ENCODE measurements at regions not wholly inside any gene's neighbourhood (a gene's known extent, or its start where the extent isn't known, plus 50 kb on each side); places are given as distances from the start of the nearest gene placed in this dataset.
A peak's percentile ranks its signal among the peaks of the same experiment; 100 is the strongest.

- Histone ChIP-seq H3K4me1 (ENCODE audit: control insufficient read depth in 5 of 5, insufficient read depth in 5 of 5, low read length in 5 of 5) (peaks cover 0 to 2% (median 0%) of the 10 kb centered on the region in 5 donors), H3K27me3 (ENCODE audit: control insufficient read depth in 3 of 3, insufficient read depth in 3 of 3, low read length in 2 of 3) (no peaks in the 10 kb centered on the region), H3K27ac (ENCODE audit: low read depth in 1 of 2, low read length in 1 of 2) (peak overlapping the region in 1 of 2 donors; percentile 66), H3K4me3 (no peak overlapping the region), H3K9me3 (ENCODE audit: control insufficient read depth in 4 of 4, insufficient read depth in 3 of 4, low read length in 3 of 4) (peaks cover 0 to 8% (median 3%) of the 10 kb centered on the region in 4 donors), H3K36me3 (ENCODE audit: control insufficient read depth in 4 of 4, insufficient read depth in 4 of 4, low read length in 4 of 4) (no peaks in the 10 kb centered on the region), H3K9ac (ENCODE audit: insufficient read depth in 1 of 2, low read length in 2 of 2) (no peak overlapping the region)
- DNase-seq (peak in 1 of 3 donors; percentile 16), ATAC-seq (ENCODE audit: insufficient read depth, low FRiP score) (peak; percentile 72)
- no peak for TF ChIP-seq CTCF (IDR thresholded peaks at IDR 0.05; ENCODE audit: control extremely low read depth, extremely low read depth)
- WGBS, 2 donors: 52 to 69% methylated on average over 15 of the region's 15 CpGs
Observed at GRCh38 chr5:180441564-180442051, 52.6 kb upstream of the CNOT6 start.
